ENCODE measurements at regions not wholly inside any gene's neighbourhood (a gene's known extent, or its start where the extent isn't known, plus 50 kb on each side); places are given as distances from the start of the nearest gene placed in this dataset.

- no peaks in the 10 kb centered on the region for H3K9me3 ChIP-seq (ENCODE audit: severe bottlenecking)
- no peaks in the 10 kb centered on the region for H3K27me3 ChIP-seq (ENCODE audit: insufficient read depth, poor library complexity, severe bottlenecking)
- no peak overlapping the region for H3K4me3 ChIP-seq (ENCODE audit: severe bottlenecking)
- H3K4me1 ChIP-seq (ENCODE audit: insufficient read depth, poor library complexity, severe bottlenecking): peaks cover 37% of the 10 kb centered on the region
- no peaks in the 10 kb centered on the region for H3K36me3 ChIP-seq (ENCODE audit: low read depth)
- ATAC-seq (ENCODE audit: low read depth) (no peak), DNase-seq (ENCODE audit: low spot score) (no peak)
- no peak overlapping the region for H3K27ac ChIP-seq (ENCODE audit: poor library complexity, severe bottlenecking)
- TF ChIP-seq, protein P1, sequence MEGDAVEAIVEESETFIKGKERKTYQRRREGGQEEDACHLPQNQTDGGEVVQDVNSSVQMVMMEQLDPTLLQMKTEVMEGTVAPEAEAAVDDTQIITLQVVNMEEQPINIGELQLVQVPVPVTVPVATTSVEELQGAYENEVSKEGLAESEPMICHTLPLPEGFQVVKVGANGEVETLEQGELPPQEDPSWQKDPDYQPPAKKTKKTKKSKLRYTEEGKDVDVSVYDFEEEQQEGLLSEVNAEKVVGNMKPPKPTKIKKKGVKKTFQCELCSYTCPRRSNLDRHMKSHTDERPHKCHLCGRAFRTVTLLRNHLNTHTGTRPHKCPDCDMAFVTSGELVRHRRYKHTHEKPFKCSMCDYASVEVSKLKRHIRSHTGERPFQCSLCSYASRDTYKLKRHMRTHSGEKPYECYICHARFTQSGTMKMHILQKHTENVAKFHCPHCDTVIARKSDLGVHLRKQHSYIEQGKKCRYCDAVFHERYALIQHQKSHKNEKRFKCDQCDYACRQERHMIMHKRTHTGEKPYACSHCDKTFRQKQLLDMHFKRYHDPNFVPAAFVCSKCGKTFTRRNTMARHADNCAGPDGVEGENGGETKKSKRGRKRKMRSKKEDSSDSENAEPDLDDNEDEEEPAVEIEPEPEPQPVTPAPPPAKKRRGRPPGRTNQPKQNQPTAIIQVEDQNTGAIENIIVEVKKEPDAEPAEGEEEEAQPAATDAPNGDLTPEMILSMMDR (IDR thresholded peaks at IDR 0.05; ENCODE audit: poor library complexity, severe bottlenecking): no peak
Measured at GRCh38 chr6:140854318-140854717, 1278.4 kb upstream of the GJE1 start.

- Histone ChIP-seq H3K36me3 (ENCODE audit: low read depth) (no peaks in the 10 kb centered on the region), H3K4me3 (ENCODE audit: severe bottlenecking) (no peak overlapping the region), H3K27ac (ENCODE audit: poor library complexity, severe bottlenecking) (no peak overlapping the region), H3K27me3 (ENCODE audit: insufficient read depth, poor library complexity, severe bottlenecking) (no peaks in the 10 kb centered on the region), H3K4me1 (ENCODE audit: insufficient read depth, poor library complexity, severe bottlenecking) (peaks cover 34% of the 10 kb centered on the region), H3K9me3 (ENCODE audit: severe bottlenecking) (no peaks in the 10 kb centered on the region)
- no peak for ATAC-seq (ENCODE audit: low read depth)
- TF ChIP-seq, protein P1 (IDR thresholded peaks at IDR 0.05; ENCODE audit: poor library complexity, severe bottlenecking): no peak
- no peak for DNase-seq (ENCODE audit: low spot score)
Measured at GRCh38 chr6:140850438-140850837, 1282.3 kb upstream of the GJE1 start.

- Histone ChIP-seq H3K36me3 (ENCODE audit: low read depth) (no peaks in the 10 kb centered on the region; the same call in 1 of the 2 replicates), H3K4me1 (ENCODE audit: insufficient read depth, poor library complexity, severe bottlenecking) (peaks cover 32% of the 10 kb centered on the region), H3K27ac (ENCODE audit: poor library complexity, severe bottlenecking) (no peak overlapping the region), H3K9me3 (ENCODE audit: severe bottlenecking) (no peaks in the 10 kb centered on the region), H3K4me3 (ENCODE audit: severe bottlenecking) (no peak overlapping the region), H3K27me3 (ENCODE audit: insufficient read depth, poor library complexity, severe bottlenecking) (no peaks in the 10 kb centered on the region)
- TF ChIP-seq, protein P1 (IDR thresholded peaks at IDR 0.05; ENCODE audit: poor library complexity, severe bottlenecking): no peak
- DNase-seq (ENCODE audit: low spot score) (no peak), ATAC-seq (ENCODE audit: low read depth) (no peak)
Measured at GRCh38 chr6:140849456-140849855, 1283.3 kb upstream of the GJE1 start.

DNA sequence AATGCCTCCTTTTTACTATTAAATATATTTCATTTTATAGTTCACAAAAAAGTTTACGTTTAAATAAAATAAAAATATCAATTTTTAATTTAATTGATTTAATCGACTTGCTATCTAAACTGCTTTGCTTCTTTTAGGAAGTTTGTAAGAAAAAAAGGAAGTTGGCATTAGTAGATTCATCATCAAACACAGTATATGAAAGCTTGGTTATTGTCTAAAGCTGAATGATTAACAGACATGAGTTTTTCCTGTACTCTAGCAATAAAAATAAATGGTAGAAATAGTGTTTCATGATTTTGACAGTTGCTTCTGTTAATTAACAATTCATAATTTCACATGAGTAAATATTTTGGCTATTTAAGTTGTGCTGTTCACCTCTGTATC is 1285.5 kb upstream of the GJE1 start:
- H3K27me3 ChIP-seq (ENCODE audit: insufficient read depth, poor library complexity, severe bottlenecking): no peaks in the 10 kb centered on the region
- H3K36me3 ChIP-seq (ENCODE audit: low read depth): no peaks in the 10 kb centered on the region; the same call in 1 of the 2 replicates
- no peak overlapping the region for H3K4me3 ChIP-seq (ENCODE audit: severe bottlenecking)
- DNase-seq (ENCODE audit: low spot score) (no peak), ATAC-seq (ENCODE audit: low read depth) (no peak)
- H3K9me3 ChIP-seq (ENCODE audit: severe bottlenecking): no peaks in the 10 kb centered on the region
- H3K27ac ChIP-seq (ENCODE audit: poor library complexity, severe bottlenecking): peak overlapping the region; percentile 79
- TF ChIP-seq, protein P1 (IDR thresholded peaks at IDR 0.05; ENCODE audit: poor library complexity, severe bottlenecking): no peak
- peaks cover 32% of the 10 kb centered on the region for H3K4me1 ChIP-seq (ENCODE audit: insufficient read depth, poor library complexity, severe bottlenecking)

DNA sequence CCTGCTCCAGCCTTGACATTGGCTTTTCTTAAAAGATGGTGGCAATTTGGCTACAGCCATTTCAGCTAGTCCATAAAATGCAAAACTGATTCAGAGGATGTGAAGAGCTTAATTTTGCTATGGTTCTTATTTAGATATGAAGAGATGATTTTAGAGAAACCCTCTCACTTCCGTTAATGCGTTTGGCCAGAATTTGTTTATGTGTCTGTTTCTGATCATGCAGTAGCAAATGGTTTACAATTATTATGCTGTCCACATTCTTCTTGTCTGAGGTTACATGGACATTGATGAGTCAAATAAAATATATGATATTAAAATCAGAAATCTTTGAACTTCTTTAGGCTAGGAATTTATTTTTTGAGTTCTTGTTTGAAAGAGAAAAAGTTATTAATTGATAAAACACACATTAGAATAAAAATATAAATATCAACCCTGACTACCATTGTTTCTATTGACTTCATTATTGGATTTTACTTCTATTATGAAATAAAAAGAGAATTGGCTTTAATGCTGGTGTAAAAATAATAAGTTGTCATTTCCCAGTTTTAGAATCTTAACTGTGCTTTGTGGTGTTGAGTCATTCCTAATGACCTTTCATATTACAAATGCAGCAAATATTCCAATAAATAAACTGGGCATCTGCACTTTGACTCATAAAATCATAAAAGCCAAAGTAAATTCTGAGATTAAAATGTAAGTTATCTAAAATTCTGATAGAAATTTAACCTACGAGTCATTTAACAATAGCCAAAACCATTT is 1286.0 kb upstream of the GJE1 start:
- peak; percentile 67; the same call in 2 of the 3 replicates for ATAC-seq (ENCODE audit: low read depth)
- H3K27ac ChIP-seq (ENCODE audit: poor library complexity, severe bottlenecking): peak overlapping the region; percentile 79

More for the DNA sequence above, 1286.0 kb upstream of the GJE1 start:
- Histone ChIP-seq H3K27me3 (ENCODE audit: insufficient read depth, poor library complexity, severe bottlenecking) (no peaks in the 10 kb centered on the region), H3K36me3 (ENCODE audit: low read depth) (no peaks in the 10 kb centered on the region; the same call in 1 of the 2 replicates), H3K4me1 (ENCODE audit: insufficient read depth, poor library complexity, severe bottlenecking) (peaks cover 32% of the 10 kb centered on the region), H3K9me3 (ENCODE audit: severe bottlenecking) (no peaks in the 10 kb centered on the region), H3K4me3 (ENCODE audit: severe bottlenecking) (no peak overlapping the region)
- TF ChIP-seq, protein P1 (IDR thresholded peaks at IDR 0.05; ENCODE audit: poor library complexity, severe bottlenecking): no peak
- no peak for DNase-seq (ENCODE audit: low spot score)

All from RWPE2 (cell line).